ENCODE measurements at regions not wholly inside any gene's neighbourhood (a gene's known extent, or its start where the extent isn't known, plus 50 kb on each side); places are given as distances from the start of the nearest gene placed in this dataset.

DNA sequence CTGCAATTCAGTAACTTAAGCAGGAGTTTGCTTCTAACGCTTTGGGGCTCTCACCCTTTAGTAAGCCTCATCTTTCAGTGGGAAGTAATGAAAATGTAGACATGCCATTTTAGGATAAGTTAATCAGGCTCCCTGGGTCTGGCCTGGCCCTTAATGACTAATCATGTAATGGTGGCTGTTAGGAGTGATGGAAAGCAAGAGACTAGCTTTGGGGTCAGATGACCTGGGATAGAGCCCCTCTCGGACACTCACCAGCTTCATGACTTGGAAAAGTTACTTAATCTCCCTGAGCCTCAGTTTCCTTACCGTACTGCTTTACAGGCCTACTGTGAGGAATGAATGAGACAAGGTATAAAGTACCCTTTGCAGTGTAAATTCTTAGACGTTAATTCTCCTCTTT is 194.4 kb downstream of the LPIN1 start:
- H3K4me3 ChIP-seq: no peak overlapping the region
- no peaks in the 10 kb centered on the region for H3K9me3 ChIP-seq (ENCODE audit: low read depth)
- H3K27me3 ChIP-seq: no peaks in the 10 kb centered on the region
- no peak overlapping the region for H3K27ac ChIP-seq
- H3K9ac ChIP-seq: no peak overlapping the region
- no peaks in the 10 kb centered on the region for H3K79me2 ChIP-seq (ENCODE audit: low read depth)
- Mint-ChIP-seq H3K4me1 (no peaks in the 10 kb centered on the region), H3K4me3 (no peak overlapping the region), H3K27ac (no peak overlapping the region), H3K27me3 (ENCODE audit: insufficient read depth, low read depth) (peaks cover 5% of the 10 kb centered on the region), H3K9me3 (peaks cover 2% of the 10 kb centered on the region), H3K36me3 (no peaks in the 10 kb centered on the region)
- H3K4me2 ChIP-seq: no peak overlapping the region
- H3F3A ChIP-seq (ENCODE audit: low read depth): no peaks in the 10 kb centered on the region
- TF ChIP-seq EZH2phosphoT487 (IDR thresholded peaks at IDR 0.05) (no peak), EZH2 (IDR thresholded peaks at IDR 0.05) (no peak)
- TF ChIP-seq, protein P1, sequence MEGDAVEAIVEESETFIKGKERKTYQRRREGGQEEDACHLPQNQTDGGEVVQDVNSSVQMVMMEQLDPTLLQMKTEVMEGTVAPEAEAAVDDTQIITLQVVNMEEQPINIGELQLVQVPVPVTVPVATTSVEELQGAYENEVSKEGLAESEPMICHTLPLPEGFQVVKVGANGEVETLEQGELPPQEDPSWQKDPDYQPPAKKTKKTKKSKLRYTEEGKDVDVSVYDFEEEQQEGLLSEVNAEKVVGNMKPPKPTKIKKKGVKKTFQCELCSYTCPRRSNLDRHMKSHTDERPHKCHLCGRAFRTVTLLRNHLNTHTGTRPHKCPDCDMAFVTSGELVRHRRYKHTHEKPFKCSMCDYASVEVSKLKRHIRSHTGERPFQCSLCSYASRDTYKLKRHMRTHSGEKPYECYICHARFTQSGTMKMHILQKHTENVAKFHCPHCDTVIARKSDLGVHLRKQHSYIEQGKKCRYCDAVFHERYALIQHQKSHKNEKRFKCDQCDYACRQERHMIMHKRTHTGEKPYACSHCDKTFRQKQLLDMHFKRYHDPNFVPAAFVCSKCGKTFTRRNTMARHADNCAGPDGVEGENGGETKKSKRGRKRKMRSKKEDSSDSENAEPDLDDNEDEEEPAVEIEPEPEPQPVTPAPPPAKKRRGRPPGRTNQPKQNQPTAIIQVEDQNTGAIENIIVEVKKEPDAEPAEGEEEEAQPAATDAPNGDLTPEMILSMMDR (IDR thresholded peaks at IDR 0.05): no peak
- H4K20me1 ChIP-seq (ENCODE audit: low read depth): no peaks in the 10 kb centered on the region
- H3K4me1 ChIP-seq: no peaks in the 10 kb centered on the region
- no peaks in the 10 kb centered on the region for H3K36me3 ChIP-seq
- DNase-seq (ENCODE audit: low spot score): no peak
- no peak overlapping the region for H2AFZ ChIP-seq (replicated peaks)

DNA sequence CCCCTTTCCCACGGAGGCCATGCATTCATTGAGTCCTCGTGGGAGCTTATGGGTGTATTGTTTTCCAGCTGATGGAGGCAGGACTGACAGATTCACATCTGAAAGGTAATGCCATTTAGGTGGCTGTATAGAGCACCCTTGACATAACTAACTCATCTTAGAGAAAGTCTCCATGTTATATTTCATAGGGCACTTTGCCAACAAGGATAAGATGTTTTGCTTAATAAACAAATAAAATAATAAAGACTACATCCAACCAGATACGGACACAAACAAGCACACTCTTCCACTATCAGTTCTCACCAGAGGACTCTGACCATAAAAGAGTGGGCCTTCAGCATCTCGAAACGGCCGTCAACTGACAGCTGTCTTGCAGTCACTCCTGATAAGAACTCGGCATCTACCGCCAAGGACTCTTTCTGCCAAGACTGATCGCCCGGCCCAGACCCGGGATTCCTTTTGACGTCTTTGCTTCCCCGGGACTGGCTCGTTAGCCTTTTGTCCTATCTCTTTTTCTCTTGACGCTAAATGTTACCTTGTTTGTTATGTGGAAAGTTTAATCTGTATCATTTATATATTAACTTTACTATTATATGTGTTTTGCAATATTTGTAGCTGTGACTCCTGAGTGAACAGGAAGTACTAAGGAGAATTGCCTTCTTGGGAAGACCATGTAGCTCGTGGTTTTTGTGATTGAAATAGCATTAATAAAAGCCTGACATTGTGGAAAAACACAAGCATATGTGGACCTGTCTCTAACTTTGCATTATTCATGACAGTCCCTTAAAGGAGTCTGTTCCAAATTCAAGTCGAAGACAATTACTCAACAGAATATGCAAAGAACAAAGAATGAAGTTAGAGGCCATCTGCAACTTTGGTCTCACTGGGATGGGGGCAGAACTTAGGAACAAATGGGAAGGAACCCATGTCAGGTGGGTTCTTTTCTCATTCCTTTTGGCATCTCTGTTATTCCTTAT is 195.1 kb downstream of the LPIN1 start:
- H3K27me3 Mint-ChIP-seq (ENCODE audit: insufficient read depth, low read depth): peaks cover 5% of the 10 kb centered on the region
- no peaks in the 10 kb centered on the region for H3K4me1 Mint-ChIP-seq

DNA sequence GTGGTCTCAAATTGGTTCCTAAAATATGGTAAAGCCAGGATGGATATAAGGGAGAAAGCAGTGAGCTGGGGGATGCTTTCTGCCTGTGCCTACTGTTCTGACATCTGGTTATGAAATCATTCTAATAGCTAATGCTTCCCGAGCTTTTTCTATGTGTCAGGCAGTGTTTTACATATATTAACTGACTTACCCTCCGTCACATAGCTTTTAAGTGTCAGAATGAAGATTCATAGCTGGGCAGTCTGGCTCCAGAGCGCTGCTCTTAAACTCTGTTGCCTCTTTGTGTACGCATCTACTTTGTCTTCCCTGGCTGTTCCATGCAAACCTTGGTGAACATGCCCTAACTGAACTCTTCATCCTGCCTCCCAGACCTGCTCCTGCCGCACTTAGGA is 195.7 kb downstream of the LPIN1 start:
- no peak overlapping the region for H2AFZ ChIP-seq (replicated peaks)
- peaks cover 5% of the 10 kb centered on the region for H3K27me3 Mint-ChIP-seq (ENCODE audit: insufficient read depth, low read depth)
- H3K36me3 Mint-ChIP-seq: no peaks in the 10 kb centered on the region
- TF ChIP-seq EZH2 (IDR thresholded peaks at IDR 0.05): no peak
- no peak for TF ChIP-seq EZH2phosphoT487 (IDR thresholded peaks at IDR 0.05)
- TF ChIP-seq, protein P1 (IDR thresholded peaks at IDR 0.05): no peak
- no peak for DNase-seq (ENCODE audit: low spot score)
- no peak overlapping the region for H3K27ac Mint-ChIP-seq
- no peaks in the 10 kb centered on the region for H3F3A ChIP-seq (ENCODE audit: low read depth)
- no peaks in the 10 kb centered on the region for H3K36me3 ChIP-seq
- H3K27me3 ChIP-seq: no peaks in the 10 kb centered on the region
- H3K4me2 ChIP-seq: no peak overlapping the region
- H3K79me2 ChIP-seq (ENCODE audit: low read depth): no peaks in the 10 kb centered on the region
- H3K27ac ChIP-seq: no peak overlapping the region
- peaks cover 2% of the 10 kb centered on the region for H3K9me3 Mint-ChIP-seq
- H3K4me1 Mint-ChIP-seq: no peaks in the 10 kb centered on the region
- no peaks in the 10 kb centered on the region for H3K4me1 ChIP-seq
- H4K20me1 ChIP-seq (ENCODE audit: low read depth): no peaks in the 10 kb centered on the region
- no peak overlapping the region for H3K4me3 ChIP-seq
- H3K4me3 Mint-ChIP-seq: no peak overlapping the region
- H3K9me3 ChIP-seq (ENCODE audit: low read depth): no peaks in the 10 kb centered on the region
- H3K9ac ChIP-seq: no peak overlapping the region

More for the DNA sequence above, 195.1 kb downstream of the LPIN1 start:
- H3K9ac ChIP-seq: no peak overlapping the region
- H3K27me3 ChIP-seq: no peaks in the 10 kb centered on the region
- H3K27ac ChIP-seq: no peak overlapping the region
- DNase-seq (ENCODE audit: low spot score): no peak
- no peaks in the 10 kb centered on the region for H3K9me3 ChIP-seq (ENCODE audit: low read depth)
- no peak overlapping the region for H3K4me3 Mint-ChIP-seq
- no peaks in the 10 kb centered on the region for H3K36me3 Mint-ChIP-seq
- no peak overlapping the region for H3K4me2 ChIP-seq
- no peaks in the 10 kb centered on the region for H3K4me1 ChIP-seq
- no peak overlapping the region for H3K4me3 ChIP-seq
- no peaks in the 10 kb centered on the region for H3F3A ChIP-seq (ENCODE audit: low read depth)
- H3K9me3 Mint-ChIP-seq: peaks cover 2% of the 10 kb centered on the region
- H4K20me1 ChIP-seq (ENCODE audit: low read depth): no peaks in the 10 kb centered on the region
- H2AFZ ChIP-seq (replicated peaks): no peak overlapping the region
- no peaks in the 10 kb centered on the region for H3K36me3 ChIP-seq
- TF ChIP-seq, protein P1 (IDR thresholded peaks at IDR 0.05): no peak
- TF ChIP-seq EZH2 (IDR thresholded peaks at IDR 0.05): no peak
- TF ChIP-seq EZH2phosphoT487 (IDR thresholded peaks at IDR 0.05): no peak
- H3K79me2 ChIP-seq (ENCODE audit: low read depth): no peaks in the 10 kb centered on the region
- no peak overlapping the region for H3K27ac Mint-ChIP-seq
